HepG2 (cell line): ENCODE measurements at regions not wholly inside any gene's neighbourhood (a gene's known extent, or its start where the extent isn't known, plus 50 kb on each side); places are given as distances from the start of the nearest gene placed in this dataset.

ENCODE experiments used
- ATAC-seq: fragments of 200-7000 bp; cut with Tn5 transposase; 3 replicates; pipeline ENCODE4 v1.9.1; 2020; ENCODE audit warnings: mild to moderate bottlenecking, moderate library complexity
- BruUV-seq: library from RNA; stranded (reverse); fragments of 400-500 nt; replicated peaks from 2 replicates; lab custom pipeline; 2021; lab: Mats Ljungman, UMichigan
- CTCF ChIA-PET: fragments of 300-600 bp; formaldehyde crosslinking; extraction: SDS; loops from one replicate; lab custom pipeline; 2021; ENCODE audit warnings: low total read pairs, inconsistent platforms, low intra/inter-chr PET ratio; lab: Yijun Ruan, JAX
- POLR2A ChIA-PET: fragments of 350-600 bp; sonication (Branson Sonifier 250); formaldehyde crosslinking; loops from one replicate; lab custom pipeline; 2020; ENCODE audit warnings: antibody characterized with exemption, inconsistent platforms; lab: Yijun Ruan, JAX
- DNase-seq: peaks from one replicate; pipeline ENCODE4 v3.0.0-alpha.2; 2015; ENCODE audit warnings: low spot score
- FAIRE-seq: peaks from 3 replicates; lab custom pipeline; 2011; peaks lifted over from hg19 to GRCh38; lab: Jason Lieb, UNC
- H2AFZ ChIP-seq: one replicate; pipeline ENCODE4 v1.6.1; 2011; ENCODE audit warnings: low read length, inconsistent platforms
- H3K27ac ChIP-seq: fragments of 300-600 bp; 3 replicates; pipeline ENCODE4 v1.8.0; 2011; ENCODE audit warnings: mixed run types, mild to moderate bottlenecking, mixed read lengths, low read length, inconsistent platforms; ENCODE audit not compliant: insufficient read depth; ENCODE audit errors: extremely low read length
- H3K27me3 ChIP-seq, 2 experiments: fragments of 200-600 bp in 1 of 2; 2 replicates in 1 of 2; 3 replicates in 1 of 2; pipeline versions ENCODE4 v1.6.0 to v1.8.0; 2011; ENCODE audit warnings: low read length in 2 of 2, mild to moderate bottlenecking in 2 of 2, moderate library complexity in 2 of 2, inconsistent platforms in 1 of 2; ENCODE audit not compliant: insufficient read depth in 2 of 2, control insufficient read depth in 1 of 2
- H3K36me3 ChIP-seq, 2 experiments: fragments of 200-600 bp in 1 of 2; replicated peaks in 1 of 2; 2 replicates in 1 of 2; 3 replicates in 1 of 2; pipeline versions ENCODE4 v1.5.1 to v1.8.0; 2011; ENCODE audit warnings: low read length in 2 of 2, inconsistent platforms in 1 of 2; ENCODE audit not compliant: insufficient read depth in 2 of 2, control insufficient read depth in 1 of 2
- H3K4me1 ChIP-seq: 2 replicates; pipeline ENCODE4 v1.5.1; 2012; ENCODE audit warnings: low read length, inconsistent platforms; ENCODE audit not compliant: insufficient read depth
- H3K4me2 ChIP-seq: 2 replicates; pipeline ENCODE4 v1.6.0; 2011; ENCODE audit warnings: low read depth, low read length, inconsistent platforms
- H3K4me3 ChIP-seq, 3 experiments: fragments of 200-600 bp in 1 of 3; sonication (generic), shearing (Covaris generic) in 1 of 3; replicated peaks in 1 of 3; 2 replicates each; pipeline ENCODE4 v1.5.1; 2011 to 2016; ENCODE audit warnings: low read length in 3 of 3, inconsistent platforms in 2 of 3, low read depth in 2 of 3, mild to moderate bottlenecking in 2 of 3, control low read depth in 1 of 3, mixed read lengths in 1 of 3; ENCODE audit not compliant: insufficient read depth in 1 of 3
- H3K79me2 ChIP-seq: one replicate; pipeline ENCODE4 v1.6.1; 2011; ENCODE audit warnings: low read length, inconsistent platforms; ENCODE audit not compliant: insufficient read depth
- H3K9ac ChIP-seq: 2 replicates; pipeline ENCODE4 v1.6.0; 2011; ENCODE audit warnings: mild to moderate bottlenecking, low read depth, low read length, inconsistent platforms; ENCODE audit not compliant: insufficient read depth
- H3K9me3 ChIP-seq: 2 replicates; pipeline ENCODE4 v1.5.1; 2012; ENCODE audit warnings: mild to moderate bottlenecking, low read length
- H4K20me1 ChIP-seq: 2 replicates; pipeline ENCODE4 v1.6.0; 2011; ENCODE audit warnings: inconsistent platforms, mild to moderate bottlenecking, low read length, moderate library complexity; ENCODE audit not compliant: insufficient read depth
- ATF6 ChIP-seq: sonication (generic); formaldehyde crosslinking; conservative IDR thresholded peaks from 2 replicates; pipeline ENCODE4 v1.4.0; 2020; ENCODE audit warnings: missing genetic modification reagents
- CREBL2 ChIP-seq: sonication (generic); formaldehyde crosslinking; IDR thresholded peaks from 2 replicates; pipeline ENCODE4 v1.8.1; 2023; ENCODE audit warnings: missing genetic modification reagents, mild to moderate bottlenecking, borderline replicate concordance
- MYNN ChIP-seq: sonication (generic); formaldehyde crosslinking; IDR thresholded peaks from 2 replicates; pipeline ENCODE4 v1.4.0; 2020; ENCODE audit warnings: mild to moderate bottlenecking, low read depth, missing genetic modification reagents
- NFYB ChIP-seq: sonication (generic); formaldehyde crosslinking; IDR thresholded peaks from 2 replicates; pipeline ENCODE4 v1.4.0; 2020; ENCODE audit warnings: missing genetic modification reagents
- RFX3 ChIP-seq: IDR thresholded peaks from 2 replicates; pipeline ENCODE4 v1.6.1; 2016; ENCODE audit warnings: missing biosample characterization, missing genetic modification reagents
- THAP7 ChIP-seq: sonication (generic); formaldehyde crosslinking; IDR thresholded peaks from 2 replicates; pipeline ENCODE4 v1.8.1; 2023; ENCODE audit warnings: mild to moderate bottlenecking, missing genetic modification reagents
- ZBTB7B ChIP-seq: sonication (generic); formaldehyde crosslinking; IDR thresholded peaks from 2 replicates; pipeline ENCODE4 v1.4.0; 2020; ENCODE audit warnings: missing genetic modification reagents
- ZBTB8A ChIP-seq: sonication (generic); formaldehyde crosslinking; IDR thresholded peaks from 2 replicates; pipeline ENCODE4 v1.4.0; 2020; ENCODE audit warnings: mild to moderate bottlenecking, low read depth, missing genetic modification reagents, borderline replicate concordance
- ZFY ChIP-seq: sonication (generic); formaldehyde crosslinking; IDR thresholded peaks from 2 replicates; pipeline ENCODE4 v1.4.0; 2020; ENCODE audit warnings: missing genetic modification reagents
- ZNF17 ChIP-seq: sonication (generic); formaldehyde crosslinking; IDR thresholded peaks from 2 replicates; pipeline ENCODE4 v1.5.0; 2020; ENCODE audit warnings: mild to moderate bottlenecking, missing genetic modification reagents
- ZNF282 ChIP-seq: fragments of 450-650 bp; IDR thresholded peaks from 2 replicates; pipeline ENCODE4 v1.6.1; 2018; ENCODE audit not compliant: partially characterized antibody
- ZNF383 ChIP-seq: sonication (generic); formaldehyde crosslinking; IDR thresholded peaks from 2 replicates; pipeline ENCODE4 v1.4.0; 2020; ENCODE audit warnings: missing genetic modification reagents, mild to moderate bottlenecking, borderline replicate concordance
- ZNF569 ChIP-seq: sonication (generic); formaldehyde crosslinking; IDR thresholded peaks from 2 replicates; pipeline ENCODE4 v1.5.0; 2020; ENCODE audit warnings: mild to moderate bottlenecking, missing genetic modification reagents, moderate library complexity, borderline replicate concordance
- ZNF670 ChIP-seq: sonication (generic); formaldehyde crosslinking; IDR thresholded peaks from 2 replicates; pipeline ENCODE4 v1.8.0; 2022; ENCODE audit warnings: mild to moderate bottlenecking, missing genetic modification reagents, borderline replicate concordance
- ZSCAN9 ChIP-seq: IDR thresholded peaks from 2 replicates; pipeline ENCODE4 v1.6.1; 2016; ENCODE audit warnings: borderline replicate concordance
- WGBS: methylation state at CpG from one replicate; pipeline ENCODE4 v1.1.6; 2017; ENCODE audit warnings: low lambda C conversion rate; 5-methylcytosine and 5-hydroxymethylcytosine counted together
- in situ Hi-C: cut with HindIII; loops from 2 replicates; pipeline ENCODE4 v1.10.0; 2017; ENCODE audit warnings: low pct_unique_long_range_greater_than_20kb; ENCODE audit not compliant: extremely low pct_ligation_motif_present
- intact Hi-C: fragments of 100-400 bp; cut with micrococcal nuclease; formaldehyde crosslinking; loops from one replicate; pipeline ENCODE4 v1.10.0; 2022; ENCODE audit not compliant: unreplicated experiment
- TF ChIP-seq, protein P1 (sequence below): sonication (generic); formaldehyde crosslinking; IDR thresholded peaks from 2 replicates; pipeline ENCODE4 v1.5.0; 2020; ENCODE audit warnings: mild to moderate bottlenecking, missing genetic modification reagents
- TF ChIP-seq, protein P2 (sequence below): fragments of 450-650 bp; IDR thresholded peaks from 2 replicates; pipeline ENCODE4 v1.6.1; 2016
- TF ChIP-seq, protein P3 (sequence below): IDR thresholded peaks from 2 replicates; pipeline ENCODE4 v1.6.1; 2012; ENCODE audit warnings: inconsistent platforms

- no peaks in the 10 kb centered on the region for H3K4me1 ChIP-seq
- WGBS = 10% methylated on average over 2 of the region's 2 CpGs
- H3K9ac ChIP-seq = no peak overlapping the region
- H3K27ac ChIP-seq = no peak overlapping the region
- no peak overlapping the region for H3K4me3 ChIP-seq
- no peak for TF ChIP-seq CREBL2 (CRISPR knock-in tag)
- no peak for TF ChIP-seq THAP7 (CRISPR knock-in tag)
- TF ChIP-seq ZSCAN9 (CRISPR knock-in tag) = no peak
- TF ChIP-seq, protein P1, sequence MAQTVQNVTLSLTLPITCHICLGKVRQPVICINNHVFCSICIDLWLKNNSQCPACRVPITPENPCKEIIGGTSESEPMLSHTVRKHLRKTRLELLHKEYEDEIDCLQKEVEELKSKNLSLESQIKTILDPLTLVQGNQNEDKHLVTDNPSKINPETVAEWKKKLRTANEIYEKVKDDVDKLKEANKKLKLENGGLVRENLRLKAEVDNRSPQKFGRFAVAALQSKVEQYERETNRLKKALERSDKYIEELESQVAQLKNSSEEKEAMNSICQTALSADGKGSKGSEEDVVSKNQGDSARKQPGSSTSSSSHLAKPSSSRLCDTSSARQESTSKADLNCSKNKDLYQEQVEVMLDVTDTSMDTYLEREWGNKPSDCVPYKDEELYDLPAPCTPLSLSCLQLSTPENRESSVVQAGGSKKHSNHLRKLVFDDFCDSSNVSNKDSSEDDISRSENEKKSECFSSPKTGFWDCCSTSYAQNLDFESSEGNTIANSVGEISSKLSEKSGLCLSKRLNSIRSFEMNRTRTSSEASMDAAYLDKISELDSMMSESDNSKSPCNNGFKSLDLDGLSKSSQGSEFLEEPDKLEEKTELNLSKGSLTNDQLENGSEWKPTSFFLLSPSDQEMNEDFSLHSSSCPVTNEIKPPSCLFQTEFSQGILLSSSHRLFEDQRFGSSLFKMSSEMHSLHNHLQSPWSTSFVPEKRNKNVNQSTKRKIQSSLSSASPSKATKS (CRISPR knock-in tag) = no peak
- no peak for TF ChIP-seq ZFY (CRISPR knock-in tag)
- no peak for TF ChIP-seq ZBTB8A (CRISPR knock-in tag)
- no peak for TF ChIP-seq RFX3 (CRISPR knock-in tag)
- TF ChIP-seq ZNF670 (CRISPR knock-in tag) = no peak
- TF ChIP-seq MYNN = no peak
- no peak for TF ChIP-seq ZNF282
- TF ChIP-seq ZBTB7B (CRISPR knock-in tag) = no peak
- TF ChIP-seq, protein P2, sequence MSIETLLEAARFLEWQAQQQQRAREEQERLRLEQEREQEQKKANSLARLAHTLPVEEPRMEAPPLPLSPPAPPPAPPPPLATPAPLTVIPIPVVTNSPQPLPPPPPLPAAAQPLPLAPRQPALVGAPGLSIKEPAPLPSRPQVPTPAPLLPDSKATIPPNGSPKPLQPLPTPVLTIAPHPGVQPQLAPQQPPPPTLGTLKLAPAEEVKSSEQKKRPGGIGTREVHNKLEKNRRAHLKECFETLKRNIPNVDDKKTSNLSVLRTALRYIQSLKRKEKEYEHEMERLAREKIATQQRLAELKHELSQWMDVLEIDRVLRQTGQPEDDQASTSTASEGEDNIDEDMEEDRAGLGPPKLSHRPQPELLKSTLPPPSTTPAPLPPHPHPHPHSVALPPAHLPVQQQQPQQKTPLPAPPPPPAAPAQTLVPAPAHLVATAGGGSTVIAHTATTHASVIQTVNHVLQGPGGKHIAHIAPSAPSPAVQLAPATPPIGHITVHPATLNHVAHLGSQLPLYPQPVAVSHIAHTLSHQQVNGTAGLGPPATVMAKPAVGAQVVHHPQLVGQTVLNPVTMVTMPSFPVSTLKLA = no peak
- TF ChIP-seq NFYB = no peak
- TF ChIP-seq ATF6 (CRISPR knock-in tag) = no peak
- TF ChIP-seq ZNF569 (CRISPR knock-in tag) = no peak
- TF ChIP-seq ZNF383 (CRISPR knock-in tag) = no peak
- TF ChIP-seq ZNF17 (CRISPR knock-in tag) = no peak
- TF ChIP-seq, protein P3, sequence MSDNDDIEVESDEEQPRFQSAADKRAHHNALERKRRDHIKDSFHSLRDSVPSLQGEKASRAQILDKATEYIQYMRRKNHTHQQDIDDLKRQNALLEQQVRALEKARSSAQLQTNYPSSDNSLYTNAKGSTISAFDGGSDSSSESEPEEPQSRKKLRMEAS = no peak
- H3K9me3 ChIP-seq = peaks cover 74% of the 10 kb centered on the region
- no peaks in the 10 kb centered on the region for H3K27me3 ChIP-seq
- BruUV-seq = no TSS peak
- ChIA-PET POLR2A (no interaction called here), CTCF (no interaction called here)
- H4K20me1 ChIP-seq = no peaks in the 10 kb centered on the region
- DNase-seq = no peak
- H3K79me2 ChIP-seq = no peaks in the 10 kb centered on the region
- H3K4me2 ChIP-seq = no peak overlapping the region
- H2AFZ ChIP-seq = no peak overlapping the region
- H3K36me3 ChIP-seq = no peaks in the 10 kb centered on the region
- in situ Hi-C loops (no loop called here), intact Hi-C loops (no loop called here)
- ATAC-seq = no peak
- no peak for FAIRE-seq
Observed at GRCh38 chr10:83176901-83177300, 962.4 kb upstream of the GHITM start.
